Colon (tissue), 2 donors: ENCODE measurements at regions not wholly inside any gene's neighbourhood (a gene's known extent, or its start where the extent isn't known, plus 50 kb on each side); places are given as distances from the start of the nearest gene placed in this dataset.

ENCODE experiments used
- FAIRE-seq: peaks from 2 replicates; lab custom pipeline; 2012; peaks lifted over from hg19 to GRCh38; lab: Jason Lieb, UNC
- donor health status: control.
- donor health status: control.

DNA sequence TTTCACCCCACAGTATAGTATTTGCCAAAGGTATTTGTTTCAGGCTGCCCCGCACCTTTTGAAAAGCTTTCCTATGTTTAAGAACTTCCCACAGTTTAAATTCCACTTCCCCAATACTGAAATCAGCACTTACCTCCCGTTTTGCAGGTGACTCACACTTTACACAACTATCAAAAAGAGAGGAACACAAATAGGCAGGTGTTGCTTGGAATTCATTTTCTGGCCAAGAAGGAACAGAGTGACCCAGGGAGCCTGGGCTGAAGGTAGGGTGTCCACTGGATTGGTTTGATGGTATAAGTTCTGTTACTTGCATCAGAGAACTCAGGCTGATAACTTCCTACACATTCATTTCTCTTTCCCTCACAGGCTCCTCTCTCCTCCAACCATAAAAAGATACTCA is 60.1 kb upstream of the SLC30A5 start:
- FAIRE-seq: no peak

DNA sequence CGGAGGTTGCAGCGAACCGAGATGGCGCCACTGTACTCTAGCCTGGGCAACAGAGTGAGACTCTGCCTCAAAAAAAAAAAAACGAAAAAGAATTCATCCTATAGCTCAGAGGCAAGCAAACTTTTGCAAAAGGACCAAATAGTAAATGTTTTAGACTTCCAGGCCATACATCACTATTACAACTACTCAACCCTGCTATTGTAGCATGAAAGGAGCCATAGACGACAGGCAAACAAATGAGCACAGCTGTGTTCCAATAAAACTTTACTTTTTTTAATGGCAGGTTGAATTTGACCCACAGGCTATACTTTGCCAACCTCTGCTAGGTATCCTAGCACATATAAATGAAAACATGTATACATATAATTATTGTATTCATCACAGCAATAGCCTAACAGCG is 58.9 kb upstream of the SLC30A5 start:
- no peak for FAIRE-seq

DNA sequence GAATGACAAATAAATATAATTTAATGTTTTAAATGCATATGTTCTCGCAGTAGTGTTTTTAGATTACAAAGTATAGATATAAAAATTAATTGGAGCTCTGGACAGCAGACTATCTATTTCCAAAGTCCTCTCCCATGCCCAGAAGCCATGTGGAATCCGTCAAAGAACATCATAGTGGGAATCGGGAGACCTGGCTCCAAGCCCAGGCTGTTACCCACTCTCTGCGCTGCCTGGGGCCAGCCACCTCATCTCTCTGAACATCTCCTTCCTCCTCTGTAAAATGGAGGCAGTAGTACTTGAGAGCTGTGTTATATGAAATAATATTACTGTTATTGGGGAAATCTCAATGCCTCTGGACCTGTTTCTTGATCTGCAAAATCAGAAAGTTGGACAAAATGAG is 58.1 kb upstream of the SLC30A5 start:
- FAIRE-seq: no peak

DNA sequence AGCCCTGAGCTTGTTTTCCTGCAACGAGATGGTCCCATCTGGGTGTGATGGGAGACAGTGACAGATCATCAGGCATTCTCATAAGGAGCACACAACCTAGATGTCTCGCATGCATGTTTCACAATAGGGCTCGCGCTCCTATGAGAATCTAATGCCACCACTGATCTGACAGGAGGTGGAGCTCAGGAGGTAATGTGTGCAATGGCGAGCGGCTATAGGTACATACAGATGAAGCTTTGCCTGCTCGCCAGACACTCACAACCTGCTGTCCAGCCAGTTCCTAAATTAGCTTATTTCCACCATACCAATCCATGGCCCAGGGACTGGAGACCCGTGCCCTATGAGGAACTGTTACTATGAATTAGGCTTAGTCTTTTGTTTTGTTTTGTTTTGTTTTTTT is 55.3 kb upstream of the SLC30A5 start:
- no peak for FAIRE-seq

DNA sequence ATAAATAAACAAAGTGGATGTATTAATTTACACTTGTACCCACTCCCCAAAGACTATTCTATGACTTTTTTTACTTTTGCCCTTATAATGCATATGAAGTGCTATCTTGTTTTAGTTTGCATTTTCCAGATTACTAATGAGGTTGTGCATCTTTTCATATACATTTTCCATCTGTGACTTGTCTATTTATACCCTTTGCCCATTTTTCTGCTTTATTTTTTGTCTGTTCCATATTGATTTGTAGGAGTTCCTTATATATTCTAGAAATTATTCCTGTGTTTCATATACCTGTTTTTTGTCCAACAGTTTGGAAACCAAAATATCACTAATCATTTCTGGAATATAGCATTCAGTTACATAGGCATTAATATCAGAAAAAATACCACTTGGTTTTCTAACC is 54.0 kb upstream of the SLC30A5 start:
- no peak for FAIRE-seq

DNA sequence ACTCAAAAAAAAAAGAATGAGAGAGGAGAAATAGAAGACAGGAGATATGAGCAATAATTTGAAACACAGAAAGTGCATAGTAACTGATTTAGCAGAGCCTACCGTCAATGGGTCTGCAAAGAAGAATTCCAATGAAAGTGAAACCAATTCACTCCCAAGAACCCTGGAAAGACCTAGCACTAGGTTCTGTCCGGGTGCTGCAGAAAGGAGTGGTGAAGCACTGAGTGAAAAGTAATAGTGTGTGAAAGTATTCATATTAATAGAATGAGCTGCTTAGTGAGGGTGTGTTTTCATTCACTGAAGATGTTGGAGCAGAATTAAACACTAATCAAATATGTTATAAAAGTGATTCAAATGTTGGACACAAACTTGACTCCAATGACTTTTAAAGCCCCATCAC is 51.3 kb upstream of the SLC30A5 start:
- FAIRE-seq: no peak

DNA sequence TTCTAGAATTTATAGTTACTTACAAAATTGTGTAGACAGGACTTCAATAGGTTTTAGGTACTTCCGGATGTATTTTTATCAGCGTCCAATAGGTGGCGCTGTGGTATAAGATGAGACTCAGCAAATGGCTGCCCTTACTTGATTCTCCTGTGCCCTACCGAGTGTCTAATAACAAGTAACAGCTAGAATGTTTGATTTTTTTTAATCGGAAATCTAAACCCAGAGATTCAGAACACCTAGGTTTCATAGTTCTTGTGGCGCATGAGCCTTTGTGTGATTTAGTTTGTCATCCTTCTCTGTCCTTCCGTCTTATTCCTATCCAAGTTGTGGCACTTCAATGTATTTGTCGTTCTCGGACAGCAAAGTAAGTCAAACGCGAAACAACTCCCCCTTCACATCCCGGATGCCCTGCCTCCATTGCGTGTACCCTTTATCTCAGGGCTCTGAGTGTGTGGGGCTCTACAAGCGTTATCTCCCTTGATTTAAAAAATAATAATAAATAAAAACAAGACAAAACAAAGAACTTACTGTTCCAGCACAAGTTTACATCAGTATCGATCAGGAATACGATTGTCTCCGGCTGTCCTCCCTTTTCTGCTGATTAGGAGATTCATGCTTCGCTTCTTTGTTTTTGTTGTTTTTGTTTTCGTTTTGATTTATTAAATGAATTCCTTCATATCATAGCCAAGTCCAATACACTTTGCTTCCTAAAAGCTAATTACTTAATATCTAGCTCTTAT is 50.7 kb upstream of the SLC30A5 start:
- peak; percentile 49 for FAIRE-seq

DNA sequence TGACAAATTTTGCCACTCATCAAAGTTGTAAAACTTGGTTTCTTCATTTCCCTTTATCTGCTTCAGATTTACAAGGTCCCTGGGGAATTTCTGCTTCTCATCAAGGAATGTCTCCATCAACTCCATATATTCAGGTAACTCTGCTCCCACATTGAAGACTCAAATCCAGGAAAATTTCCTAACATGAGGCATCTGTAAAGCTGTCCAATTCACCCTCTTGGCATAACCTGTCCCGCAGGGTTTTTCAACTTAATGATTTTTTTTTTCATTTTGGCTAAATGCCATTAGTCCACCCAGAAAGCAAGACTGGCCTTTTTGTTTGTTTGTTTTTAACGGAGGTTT is 50.2 kb upstream of the SLC30A5 start:
- no peak for FAIRE-seq
